HG03045 (cell line): ENCODE measurements at regions not wholly inside any gene's neighbourhood (a gene's known extent, or its start where the extent isn't known, plus 50 kb on each side); places are given as distances from the start of the nearest gene placed in this dataset.

Source experiments
- ATAC-seq: cut with Tn5 transposase; IDR thresholded peaks from one replicate; pipeline ENCODE4 v1.9.1; 2021; ENCODE audit warnings: mild to moderate bottlenecking, moderate library complexity; ENCODE audit not compliant: unreplicated experiment

- ATAC-seq, result no peak
These were observed 181.1 kb upstream of the SPEF2 start for GRCh38 chr5:35436400-35437057.

GRCh38 chr5:35430381-35431162 lies 187.1 kb upstream of the SPEF2 start:
- no peak for ATAC-seq

DNA sequence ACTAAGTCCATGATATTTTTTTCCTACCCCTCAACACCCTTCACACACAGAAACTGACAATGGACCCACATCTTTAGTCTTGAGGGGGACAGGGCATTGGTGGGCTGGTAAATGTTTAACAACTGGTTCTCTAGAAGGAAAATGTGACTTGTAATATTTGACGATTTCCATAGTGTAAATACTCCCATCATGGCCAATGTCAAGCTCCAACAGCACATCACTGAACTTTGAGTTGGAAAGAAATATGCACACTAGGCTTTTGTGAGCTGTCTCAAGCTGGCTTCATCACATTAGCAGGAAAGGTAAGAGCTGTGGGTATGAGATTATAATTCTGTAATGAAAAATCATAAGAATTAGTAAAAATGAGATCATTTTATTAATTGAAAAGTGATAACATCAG lies 189.9 kb upstream of the PRLR start:
- no peak for ATAC-seq

- no peak for ATAC-seq
These were observed 186.8 kb upstream of the PRLR start for GRCh38 chr5:35417040-35417439.

DNA sequence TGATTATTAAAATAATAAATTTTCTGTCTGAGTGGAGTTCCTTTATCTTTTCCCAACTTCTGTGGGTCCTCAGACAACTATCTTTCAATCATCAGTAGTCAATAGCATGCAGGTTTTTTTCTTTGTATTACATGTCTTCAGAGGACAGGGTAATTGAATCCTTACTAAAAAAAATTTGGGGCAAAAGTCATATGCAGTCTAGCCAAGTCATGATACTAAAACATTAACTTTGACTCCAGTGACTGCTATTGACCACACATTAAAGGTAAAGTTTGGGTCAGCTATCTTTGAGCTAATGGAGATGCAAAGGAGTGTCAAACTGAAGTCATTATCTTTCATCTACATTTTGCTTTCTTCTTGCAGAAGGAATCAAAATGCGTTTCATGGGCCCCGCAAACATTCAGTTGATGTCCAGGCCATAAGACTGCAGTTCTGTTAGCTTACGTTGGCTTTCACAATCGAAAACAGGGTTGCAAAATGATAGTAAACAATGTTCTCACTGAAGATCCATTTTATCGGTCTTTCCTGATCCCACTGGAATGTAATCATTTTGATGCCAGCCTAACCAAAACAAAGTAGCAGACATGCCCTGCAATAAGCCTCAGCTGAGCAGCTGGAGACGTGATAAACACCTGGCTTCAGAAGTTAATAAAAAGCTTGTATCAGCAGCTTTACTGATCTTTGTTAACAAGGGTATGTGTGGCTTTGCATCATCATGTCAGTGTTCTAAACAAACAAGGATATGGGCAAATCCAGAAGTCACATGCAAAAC lies 186.1 kb upstream of the PRLR start:
- ATAC-seq, result no peak

- ATAC-seq, result no peak
These were observed 185.0 kb upstream of the PRLR start for GRCh38 chr5:35415309-35415708.

DNA sequence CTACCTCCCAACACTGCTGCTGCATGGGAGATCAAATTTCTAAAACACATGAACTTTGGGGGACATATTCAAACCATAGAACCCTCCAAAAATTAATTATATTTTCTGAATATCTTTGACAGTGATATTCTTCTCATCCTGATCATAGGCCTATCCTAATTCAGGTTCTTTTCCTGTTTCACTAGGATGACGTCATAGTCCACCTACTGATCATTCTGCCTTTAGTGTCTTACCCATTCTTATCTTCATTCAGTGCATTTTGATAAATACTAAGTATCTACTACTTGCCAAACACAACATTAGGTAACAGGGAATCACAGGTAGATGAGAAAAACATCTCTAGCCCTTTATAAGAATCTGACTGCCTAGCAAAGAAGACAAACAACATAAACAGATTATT lies 179.1 kb upstream of the PRLR start:
- ATAC-seq, result no peak

- no peak for ATAC-seq
These were observed 177.9 kb upstream of the PRLR start for GRCh38 chr5:35408146-35408545.

DNA sequence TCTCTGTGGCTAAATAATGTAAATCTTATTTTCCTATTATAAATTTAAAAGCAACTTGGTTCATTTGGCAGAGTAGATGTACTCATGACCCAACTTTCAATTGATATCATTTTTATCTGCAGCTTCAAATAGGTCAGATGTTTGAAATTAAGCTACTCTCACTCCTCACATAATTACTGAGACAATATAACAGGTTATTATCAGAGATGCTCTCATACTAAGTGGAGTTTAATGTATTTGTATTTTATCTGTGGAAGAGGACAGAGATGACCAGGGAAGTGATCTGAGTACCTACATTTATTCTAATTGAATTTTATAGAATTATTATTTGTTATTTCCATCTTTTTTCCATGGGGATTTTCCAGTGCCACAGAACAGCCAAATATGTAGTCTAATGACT lies 177.4 kb upstream of the PRLR start:
- no peak for ATAC-seq

- ATAC-seq, result no peak
These were observed 175.7 kb upstream of the PRLR start for GRCh38 chr5:35405938-35406337.

DNA sequence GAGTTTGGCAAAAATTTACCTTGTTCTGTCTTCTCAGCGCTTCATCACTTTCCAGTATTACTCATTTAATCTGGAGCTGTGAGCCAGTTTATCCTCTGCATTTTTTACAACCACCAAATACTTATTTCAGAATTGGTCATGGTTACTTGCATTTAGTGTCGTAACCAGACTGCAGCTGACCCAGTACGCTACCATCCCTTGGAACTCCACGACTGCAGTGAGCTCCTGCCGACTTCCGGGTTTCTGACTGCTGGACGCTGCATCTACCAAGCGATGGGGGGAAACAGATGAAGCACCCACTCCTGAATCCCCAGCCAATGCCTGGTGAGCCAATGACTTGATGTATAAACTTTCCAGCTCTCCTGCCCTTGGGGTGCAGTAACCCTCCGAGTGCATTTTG lies 174.4 kb upstream of the PRLR start:
- ATAC-seq, result no peak

DNA sequence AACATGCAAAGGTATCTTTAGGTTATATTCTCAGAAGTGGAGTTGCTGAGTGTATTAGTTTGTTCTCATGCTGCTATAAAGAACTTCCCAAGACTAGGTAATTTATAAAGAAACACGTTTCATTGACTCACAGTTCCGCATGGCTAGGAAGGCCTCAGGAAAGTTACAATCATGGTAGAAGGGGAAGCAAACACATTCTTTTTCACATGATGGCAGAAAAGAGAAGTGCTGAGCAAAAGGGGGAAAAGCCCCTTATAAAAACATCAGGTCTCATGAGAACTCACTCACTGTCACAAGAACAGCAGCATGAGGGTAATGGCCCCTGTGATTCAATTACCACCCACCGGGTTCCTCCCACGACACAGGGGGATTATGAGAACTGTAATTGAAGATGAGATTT lies 163.6 kb upstream of the PRLR start:
- no peak for ATAC-seq

GRCh38 chr5:35384658-35385057 lies 154.4 kb upstream of the PRLR start:
- no peak for ATAC-seq

DNA sequence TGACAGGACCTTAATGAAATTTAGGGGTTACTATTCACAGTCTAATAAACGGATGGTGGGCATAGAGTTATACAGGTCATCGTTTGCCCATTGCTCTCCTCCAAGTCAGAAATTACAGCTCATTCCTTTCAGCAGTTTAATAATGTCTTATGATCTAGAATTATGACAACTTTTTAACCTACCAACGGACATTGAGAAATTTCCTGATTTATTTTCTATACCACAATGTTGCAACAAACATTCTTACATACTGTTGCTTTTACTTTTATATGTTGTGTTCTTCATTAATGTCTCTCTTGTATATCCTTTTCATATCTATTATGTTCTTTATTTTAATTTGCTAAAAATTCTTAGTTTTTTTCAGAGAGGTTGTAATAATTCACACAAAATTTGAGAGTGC lies 152.8 kb upstream of the PRLR start:
- no peak for ATAC-seq

- no peak for ATAC-seq
These were observed 147.4 kb upstream of the PRLR start for GRCh38 chr5:35377653-35378052.

DNA sequence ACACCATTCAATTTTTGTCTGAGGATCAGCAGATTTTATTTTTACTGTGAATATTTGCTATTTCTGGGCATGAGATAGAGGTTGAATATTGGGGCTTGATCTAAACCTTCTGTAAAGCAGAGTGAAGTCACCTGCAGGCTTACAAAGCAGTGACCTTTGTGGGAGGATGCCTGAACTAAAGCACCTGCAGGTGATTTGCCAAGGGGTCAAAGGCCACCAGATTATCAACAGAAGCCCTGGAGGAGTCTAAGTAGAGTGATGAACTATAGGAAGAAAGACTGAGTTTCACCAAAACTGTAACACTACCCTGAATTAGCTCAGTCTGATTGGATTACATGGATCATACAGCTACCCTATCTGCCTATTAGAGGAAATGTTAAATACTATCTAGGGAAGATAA lies 144.3 kb upstream of the PRLR start:
- ATAC-seq, result no peak

GRCh38 chr5:35373249-35373648 lies 143.0 kb upstream of the PRLR start:
- no peak for ATAC-seq

- ATAC-seq, result no peak
These were observed 142.2 kb upstream of the PRLR start for GRCh38 chr5:35372482-35372881.

DNA sequence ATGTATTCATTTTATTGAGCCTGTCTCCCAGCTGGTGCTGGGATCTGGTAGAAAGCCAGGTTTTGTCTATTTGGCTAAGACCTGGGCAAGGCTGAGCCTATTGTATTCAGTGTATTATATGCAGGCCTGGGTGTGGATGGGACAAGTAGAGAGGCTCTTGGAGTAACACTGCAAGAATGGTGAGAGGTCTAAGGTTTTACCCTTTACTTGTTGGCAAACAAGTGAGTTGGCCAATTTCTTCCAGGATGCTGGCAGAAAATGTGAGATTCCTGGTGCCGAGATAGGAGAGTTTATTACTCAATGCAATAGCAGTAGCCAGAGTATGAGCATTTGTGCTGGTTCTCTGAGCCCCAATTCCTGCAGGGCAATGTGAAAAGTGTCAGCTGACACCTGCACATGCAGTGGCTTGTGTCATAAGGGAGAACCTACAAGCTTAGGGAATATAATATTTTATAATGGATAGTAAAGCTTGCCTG lies 141.7 kb upstream of the PRLR start:
- no peak for ATAC-seq

GRCh38 chr5:35370871-35371270 lies 140.6 kb upstream of the PRLR start:
- no peak for ATAC-seq

DNA sequence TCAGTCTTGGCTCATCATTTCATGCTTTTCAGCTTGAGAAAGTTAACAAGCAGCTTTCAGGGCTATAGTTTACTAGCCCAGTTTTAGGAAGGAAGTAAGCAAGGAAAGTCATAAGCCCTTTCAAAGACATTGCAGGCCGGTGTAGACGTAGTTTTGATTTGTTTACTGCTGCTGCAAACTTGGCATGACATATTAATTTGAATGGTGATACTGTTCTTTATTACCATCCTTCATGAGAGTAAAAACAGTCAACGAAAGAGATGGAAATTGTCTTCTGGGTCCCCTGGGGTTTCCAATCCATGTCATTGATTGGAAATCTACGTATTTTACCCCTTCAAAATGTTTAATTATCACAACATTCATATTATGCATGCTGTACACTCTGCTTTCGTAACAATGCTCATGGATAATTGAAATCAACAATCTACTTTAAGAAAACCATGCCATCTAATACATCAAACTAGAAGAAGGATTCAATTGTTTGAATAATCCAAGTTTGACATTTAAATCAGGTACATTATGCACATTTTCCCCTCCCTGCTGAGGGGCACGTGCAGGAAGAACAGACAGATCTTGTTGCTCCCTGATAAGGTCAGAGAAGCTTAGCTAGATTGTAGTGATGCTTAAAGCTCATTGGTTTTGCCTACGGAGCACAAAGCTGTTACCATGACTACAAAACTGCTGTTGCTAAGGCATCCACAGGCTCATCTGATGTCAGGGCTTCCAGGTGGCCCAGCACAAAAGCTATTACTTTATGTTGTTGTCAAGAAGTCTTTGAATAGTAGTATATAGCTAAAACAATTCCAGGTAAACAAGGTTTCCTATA lies 139.9 kb upstream of the PRLR start:
- no peak for ATAC-seq
